ENCODE measurements at regions not wholly inside any gene's neighbourhood (a gene's known extent, or its start where the extent isn't known, plus 50 kb on each side); places are given as distances from the start of the nearest gene placed in this dataset.

- Histone ChIP-seq H3K36me3 (ENCODE audit: control insufficient read depth, insufficient read depth, low read length) (no peaks in the 10 kb centered on the region), H3K27me3 (ENCODE audit: control insufficient read depth, insufficient read depth, low read length) (no peaks in the 10 kb centered on the region), H3K4me3 (ENCODE audit: low read depth, low read length) (no peak overlapping the region)
- FAIRE-seq (no peak), DNase-seq (ENCODE audit: low read depth) (no peak)
- TF ChIP-seq CTCF (IDR thresholded peaks at IDR 0.05; ENCODE audit: insufficient read depth, low read length, severe bottlenecking) = no peak
These were observed 137.2 kb upstream of the FGGY start for GRCh38 chr1:59159557-59160203.

- H3K4me3 ChIP-seq (ENCODE audit: low read depth, low read length) = no peak overlapping the region
- no peaks in the 10 kb centered on the region for H3K27me3 ChIP-seq (ENCODE audit: control insufficient read depth, insufficient read depth, low read length)
- FAIRE-seq = no peak
- no peak for DNase-seq (ENCODE audit: low read depth)
- no peaks in the 10 kb centered on the region for H3K36me3 ChIP-seq (ENCODE audit: control insufficient read depth, insufficient read depth, low read length)
- no peak for TF ChIP-seq CTCF (IDR thresholded peaks at IDR 0.05; ENCODE audit: insufficient read depth, low read length, severe bottlenecking)
These were observed 135.8 kb upstream of the FGGY start for GRCh38 chr1:59161136-59161535.

GRCh38 chr1:59162665-59163064 lies 134.2 kb upstream of the FGGY start:
- no peak for DNase-seq (ENCODE audit: low read depth)
- Histone ChIP-seq H3K27me3 (ENCODE audit: control insufficient read depth, insufficient read depth, low read length) (no peaks in the 10 kb centered on the region), H3K36me3 (ENCODE audit: control insufficient read depth, insufficient read depth, low read length) (no peaks in the 10 kb centered on the region), H3K4me3 (ENCODE audit: low read depth, low read length) (no peak overlapping the region)
- no peak for FAIRE-seq
- TF ChIP-seq CTCF (IDR thresholded peaks at IDR 0.05; ENCODE audit: insufficient read depth, low read length, severe bottlenecking) = no peak

- Histone ChIP-seq H3K4me3 (ENCODE audit: low read depth, low read length) (no peak overlapping the region), H3K27me3 (ENCODE audit: control insufficient read depth, insufficient read depth, low read length) (no peaks in the 10 kb centered on the region), H3K36me3 (ENCODE audit: control insufficient read depth, insufficient read depth, low read length) (no peaks in the 10 kb centered on the region)
- no peak for FAIRE-seq
- peak; percentile 17 for DNase-seq (ENCODE audit: low read depth)
- no peak for TF ChIP-seq CTCF (IDR thresholded peaks at IDR 0.05; ENCODE audit: insufficient read depth, low read length, severe bottlenecking)
These were observed 133.4 kb upstream of the FGGY start for GRCh38 chr1:59163268-59164092.

GRCh38 chr1:59164371-59164770 lies 132.5 kb upstream of the FGGY start:
- no peak for TF ChIP-seq CTCF (IDR thresholded peaks at IDR 0.05; ENCODE audit: insufficient read depth, low read length, severe bottlenecking)
- H3K4me3 ChIP-seq (ENCODE audit: low read depth, low read length) = no peak overlapping the region
- FAIRE-seq = no peak
- DNase-seq (ENCODE audit: low read depth) = no peak
- H3K36me3 ChIP-seq (ENCODE audit: control insufficient read depth, insufficient read depth, low read length) = no peaks in the 10 kb centered on the region
- no peaks in the 10 kb centered on the region for H3K27me3 ChIP-seq (ENCODE audit: control insufficient read depth, insufficient read depth, low read length)
